ENCODE measurements at regions not wholly inside any gene's neighbourhood (a gene's known extent, or its start where the extent isn't known, plus 50 kb on each side); places are given as distances from the start of the nearest gene placed in this dataset.

GRCh38 chr5:62698756-62699155, 120.1 kb downstream of the LRRC70 start:
- H3K27me3 ChIP-seq: no peaks in the 10 kb centered on the region
- no peaks in the 10 kb centered on the region for H3K9me3 ChIP-seq
- H3K36me3 ChIP-seq: no peaks in the 10 kb centered on the region
- no peak for TF ChIP-seq CTCF (IDR thresholded peaks at IDR 0.05; ENCODE audit: low read depth, low read length)
- no peaks in the 10 kb centered on the region for H3K4me1 ChIP-seq
- H3K4me3 ChIP-seq (ENCODE audit: low read depth, low read length): no peak overlapping the region
- no peak for DNase-seq

- H3K4me3 ChIP-seq (ENCODE audit: low read depth, low read length): no peak overlapping the region
- DNase-seq: no peak
- no peaks in the 10 kb centered on the region for H3K36me3 ChIP-seq
- no peak for TF ChIP-seq CTCF (IDR thresholded peaks at IDR 0.05; ENCODE audit: low read depth, low read length)
- no peaks in the 10 kb centered on the region for H3K4me1 ChIP-seq
- no peaks in the 10 kb centered on the region for H3K27me3 ChIP-seq
- no peaks in the 10 kb centered on the region for H3K9me3 ChIP-seq
Measured at GRCh38 chr5:62695274-62695673, 116.7 kb downstream of the LRRC70 start.

- no peak for DNase-seq
- Histone ChIP-seq H3K9me3 (no peaks in the 10 kb centered on the region), H3K4me1 (no peaks in the 10 kb centered on the region), H3K36me3 (no peaks in the 10 kb centered on the region), H3K4me3 (ENCODE audit: low read depth, low read length) (no peak overlapping the region), H3K27me3 (no peaks in the 10 kb centered on the region)
- TF ChIP-seq CTCF (IDR thresholded peaks at IDR 0.05; ENCODE audit: low read depth, low read length): no peak
Measured at GRCh38 chr5:62692946-62693713, 114.5 kb downstream of the LRRC70 start.

- Histone ChIP-seq H3K36me3 (no peaks in the 10 kb centered on the region), H3K9me3 (no peaks in the 10 kb centered on the region), H3K27me3 (no peaks in the 10 kb centered on the region), H3K4me1 (no peaks in the 10 kb centered on the region), H3K4me3 (ENCODE audit: low read depth, low read length) (no peak overlapping the region)
- no peak for DNase-seq
- no peak for TF ChIP-seq CTCF (IDR thresholded peaks at IDR 0.05; ENCODE audit: low read depth, low read length)
Measured at GRCh38 chr5:62691946-62692345, 113.3 kb downstream of the LRRC70 start.

GRCh38 chr5:62690421-62690820, 111.8 kb downstream of the LRRC70 start:
- TF ChIP-seq CTCF (IDR thresholded peaks at IDR 0.05; ENCODE audit: low read depth, low read length): no peak
- H3K4me3 ChIP-seq (ENCODE audit: low read depth, low read length): no peak overlapping the region
- no peaks in the 10 kb centered on the region for H3K27me3 ChIP-seq
- DNase-seq: no peak
- no peaks in the 10 kb centered on the region for H3K4me1 ChIP-seq
- no peaks in the 10 kb centered on the region for H3K36me3 ChIP-seq
- no peaks in the 10 kb centered on the region for H3K9me3 ChIP-seq

- Histone ChIP-seq H3K4me3 (ENCODE audit: low read depth, low read length) (no peak overlapping the region), H3K27me3 (no peaks in the 10 kb centered on the region), H3K36me3 (no peaks in the 10 kb centered on the region), H3K9me3 (no peaks in the 10 kb centered on the region), H3K4me1 (no peaks in the 10 kb centered on the region)
- no peak for DNase-seq
- no peak for TF ChIP-seq CTCF (IDR thresholded peaks at IDR 0.05; ENCODE audit: low read depth, low read length)
Measured at GRCh38 chr5:62689599-62690368, 111.2 kb downstream of the LRRC70 start.

All from BE2C (cell line).